GM23338 (cell line): ENCODE measurements at regions not wholly inside any gene's neighbourhood (a gene's known extent, or its start where the extent isn't known, plus 50 kb on each side); places are given as distances from the start of the nearest gene placed in this dataset.

Experiments
- ATAC-seq: fragments of 200-7000 bp; cut with Tn5 transposase; 3 replicates; pipeline ENCODE4 v1.9.1; 2020
- DNase-seq: peaks from one replicate; pipeline ENCODE4 v3.0.0-alpha.2; 2015; ENCODE audit warnings: low spot score
- H2AFZ ChIP-seq: fragments of 200-600 bp; sonication (generic); 2 replicates; pipeline ENCODE4 v1.8.0; 2016; ENCODE audit warnings: antibody characterized with exemption, mild to moderate bottlenecking, moderate library complexity
- H3F3A ChIP-seq: fragments of 200-600 bp; sonication (generic); replicated peaks from 2 replicates; pipeline ENCODE4 v1.8.0; 2017; ENCODE audit warnings: antibody characterized with exemption, mixed run types, low read depth
- H3K27ac ChIP-seq: fragments of 200-600 bp; sonication (generic); 2 replicates; pipeline ENCODE4 v1.6.1; 2016; ENCODE audit warnings: low read depth
- H3K27me3 ChIP-seq: fragments of 200-600 bp; sonication (generic); 2 replicates; pipeline ENCODE4 v1.8.0; 2016; ENCODE audit warnings: mild to moderate bottlenecking, mixed run types, moderate library complexity; ENCODE audit not compliant: insufficient read depth
- H3K36me3 ChIP-seq: fragments of 200-600 bp; sonication (generic); 2 replicates; pipeline ENCODE4 v1.8.0; 2016; ENCODE audit warnings: mild to moderate bottlenecking; ENCODE audit not compliant: insufficient read depth
- H3K4me1 ChIP-seq: fragments of 200-600 bp; sonication (generic); 2 replicates; pipeline ENCODE4 v1.8.0; 2016; ENCODE audit warnings: mild to moderate bottlenecking, moderate library complexity; ENCODE audit not compliant: insufficient read depth
- H3K4me2 ChIP-seq: fragments of 200-600 bp; sonication (generic); 2 replicates; pipeline ENCODE4 v1.7.1; 2017; ENCODE audit warnings: mixed run types
- H3K4me3 ChIP-seq: fragments of 200-600 bp; sonication (generic); 2 replicates; pipeline ENCODE4 v1.6.1; 2016; ENCODE audit warnings: mixed run types
- H3K79me2 ChIP-seq: fragments of 200-600 bp; sonication (generic); replicated peaks from 2 replicates; pipeline ENCODE4 v1.8.0; 2017; ENCODE audit warnings: mild to moderate bottlenecking; ENCODE audit not compliant: insufficient read depth
- H3K9me2 ChIP-seq: fragments of 200-600 bp; sonication (generic); 2 replicates; pipeline ENCODE4 v1.8.0; 2017; ENCODE audit not compliant: insufficient read depth
- H4K20me1 ChIP-seq: fragments of 200-600 bp; sonication (generic); replicated peaks from 2 replicates; pipeline ENCODE4 v1.8.0; 2017; ENCODE audit warnings: mild to moderate bottlenecking; ENCODE audit not compliant: insufficient read depth
- H3K27ac Mint-ChIP-seq: 2 replicates; pipeline ENCODE4 v1.8.0; 2020; ENCODE audit warnings: inconsistent platforms, mild to moderate bottlenecking, moderate library complexity, mixed read lengths
- H3K27me3 Mint-ChIP-seq: 3 replicates; pipeline ENCODE4 v1.8.0; 2022; ENCODE audit warnings: low read depth, mild to moderate bottlenecking, moderate library complexity, mixed read lengths, inconsistent platforms; ENCODE audit not compliant: insufficient read depth, poor library complexity
- H3K36me3 Mint-ChIP-seq: 3 replicates; pipeline ENCODE4 v1.8.0; 2021; ENCODE audit warnings: low read depth, mild to moderate bottlenecking, inconsistent platforms, moderate library complexity, mixed read lengths
- H3K4me1 Mint-ChIP-seq: 3 replicates; pipeline ENCODE4 v1.8.0; 2020; ENCODE audit warnings: mild to moderate bottlenecking, inconsistent platforms, mixed read lengths
- H3K4me3 Mint-ChIP-seq: 3 replicates; pipeline ENCODE4 v1.8.0; 2021; ENCODE audit warnings: moderate library complexity, mild to moderate bottlenecking, inconsistent platforms, mixed read lengths
- H3K9me3 Mint-ChIP-seq: 3 replicates; pipeline ENCODE4 v1.8.0; 2020; ENCODE audit warnings: moderate library complexity, mild to moderate bottlenecking, inconsistent platforms, mixed read lengths
- CREB1 ChIP-seq: fragments of 250-450 bp; sonication (Bioruptor Pico); IDR thresholded peaks from 2 replicates; pipeline ENCODE4 v1.5.0; 2020; ENCODE audit warnings: low read depth, mild to moderate bottlenecking, moderate library complexity
- ETS1 ChIP-seq: IDR thresholded peaks from 2 replicates; pipeline ENCODE4 v1.6.1; 2016; ENCODE audit warnings: antibody characterized with exemption
- EZH2 ChIP-seq: fragments of 200-600 bp; sonication (generic); IDR thresholded peaks from one replicate; pipeline ENCODE4 v1.8.0; 2017; ENCODE audit warnings: antibody characterized with exemption, mild to moderate bottlenecking, low read depth; ENCODE audit not compliant: unreplicated experiment
- EZH2phosphoT487 ChIP-seq: fragments of 200-600 bp; sonication (generic); IDR thresholded peaks from one replicate; pipeline ENCODE4 v1.8.1; 2018; ENCODE audit warnings: antibody characterized with exemption; ENCODE audit not compliant: unreplicated experiment
- JUNB ChIP-seq: IDR thresholded peaks from one replicate; pipeline ENCODE4 v1.6.1; 2016; ENCODE audit warnings: antibody characterized with exemption; ENCODE audit not compliant: unreplicated experiment
- NANOG ChIP-seq: IDR thresholded peaks from 2 replicates; pipeline ENCODE4 v1.6.1; 2016; ENCODE audit warnings: antibody characterized with exemption, borderline replicate concordance
- POLR2AphosphoS5 ChIP-seq: IDR thresholded peaks from 2 replicates; pipeline ENCODE4 v1.6.1; 2016; ENCODE audit warnings: antibody characterized with exemption, low read depth
- STAT1 ChIP-seq: IDR thresholded peaks from one replicate; pipeline ENCODE4 v1.6.1; 2016; ENCODE audit warnings: antibody characterized with exemption; ENCODE audit not compliant: unreplicated experiment
- TF ChIP-seq, protein P1 (sequence below): IDR thresholded peaks from one replicate; pipeline ENCODE4 v1.6.1; 2018; ENCODE audit warnings: antibody characterized with exemption; ENCODE audit not compliant: unreplicated experiment

- TF ChIP-seq, protein P1, sequence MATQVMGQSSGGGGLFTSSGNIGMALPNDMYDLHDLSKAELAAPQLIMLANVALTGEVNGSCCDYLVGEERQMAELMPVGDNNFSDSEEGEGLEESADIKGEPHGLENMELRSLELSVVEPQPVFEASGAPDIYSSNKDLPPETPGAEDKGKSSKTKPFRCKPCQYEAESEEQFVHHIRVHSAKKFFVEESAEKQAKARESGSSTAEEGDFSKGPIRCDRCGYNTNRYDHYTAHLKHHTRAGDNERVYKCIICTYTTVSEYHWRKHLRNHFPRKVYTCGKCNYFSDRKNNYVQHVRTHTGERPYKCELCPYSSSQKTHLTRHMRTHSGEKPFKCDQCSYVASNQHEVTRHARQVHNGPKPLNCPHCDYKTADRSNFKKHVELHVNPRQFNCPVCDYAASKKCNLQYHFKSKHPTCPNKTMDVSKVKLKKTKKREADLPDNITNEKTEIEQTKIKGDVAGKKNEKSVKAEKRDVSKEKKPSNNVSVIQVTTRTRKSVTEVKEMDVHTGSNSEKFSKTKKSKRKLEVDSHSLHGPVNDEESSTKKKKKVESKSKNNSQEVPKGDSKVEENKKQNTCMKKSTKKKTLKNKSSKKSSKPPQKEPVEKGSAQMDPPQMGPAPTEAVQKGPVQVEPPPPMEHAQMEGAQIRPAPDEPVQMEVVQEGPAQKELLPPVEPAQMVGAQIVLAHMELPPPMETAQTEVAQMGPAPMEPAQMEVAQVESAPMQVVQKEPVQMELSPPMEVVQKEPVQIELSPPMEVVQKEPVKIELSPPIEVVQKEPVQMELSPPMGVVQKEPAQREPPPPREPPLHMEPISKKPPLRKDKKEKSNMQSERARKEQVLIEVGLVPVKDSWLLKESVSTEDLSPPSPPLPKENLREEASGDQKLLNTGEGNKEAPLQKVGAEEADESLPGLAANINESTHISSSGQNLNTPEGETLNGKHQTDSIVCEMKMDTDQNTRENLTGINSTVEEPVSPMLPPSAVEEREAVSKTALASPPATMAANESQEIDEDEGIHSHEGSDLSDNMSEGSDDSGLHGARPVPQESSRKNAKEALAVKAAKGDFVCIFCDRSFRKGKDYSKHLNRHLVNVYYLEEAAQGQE, result no peak
- TF ChIP-seq POLR2AphosphoS5, result no peak
These were observed 95.9 kb upstream of the UBE2E2 start (continued) for GRCh38 chr3:23107221-23107620.

DNA sequence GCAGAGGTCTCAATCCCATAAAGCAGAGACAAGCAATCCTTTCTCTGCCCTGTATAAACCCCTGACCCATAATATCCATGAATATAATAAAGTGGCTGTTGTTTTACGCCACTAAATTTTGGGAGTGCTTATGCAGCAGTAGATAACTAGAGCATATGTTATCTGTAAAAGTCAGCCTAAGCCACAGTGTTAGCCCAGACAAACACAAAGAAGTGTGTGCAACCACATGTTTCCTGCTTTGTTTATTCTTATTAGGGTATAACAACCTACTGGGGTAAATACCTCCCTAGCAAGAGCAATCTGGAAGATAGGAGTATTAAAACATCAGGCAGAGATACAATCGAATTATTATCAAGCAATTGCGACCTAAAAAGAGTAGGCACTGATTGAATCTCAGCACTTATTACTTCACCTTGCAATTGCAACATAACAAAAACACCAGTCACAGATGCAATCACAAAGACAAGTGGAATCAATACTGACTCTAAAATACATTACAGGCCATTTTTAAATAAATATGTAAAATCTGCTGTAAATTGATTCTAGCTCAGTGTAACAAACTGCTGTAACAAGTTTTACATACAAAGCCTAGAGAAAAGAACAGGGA, 94.6 kb upstream of the UBE2E2 start:
- Histone ChIP-seq H3K9me2 (no peaks in the 10 kb centered on the region), H3F3A (no peaks in the 10 kb centered on the region), H3K27ac (no peak overlapping the region), H3K4me1 (no peaks in the 10 kb centered on the region), H3K36me3 (no peaks in the 10 kb centered on the region), H3K27me3 (no peaks in the 10 kb centered on the region), H3K4me2 (no peak overlapping the region), H2AFZ (peak overlapping the region; percentile 64; the same call in 1 of the 2 replicates), H3K79me2 (no peaks in the 10 kb centered on the region), H4K20me1 (no peaks in the 10 kb centered on the region), H3K4me3 (no peak overlapping the region)
- H3K27me3 Mint-ChIP-seq, result no peaks in the 10 kb centered on the region
- no peak overlapping the region for H3K4me3 Mint-ChIP-seq
- H3K9me3 Mint-ChIP-seq, result no peaks in the 10 kb centered on the region
- H3K27ac Mint-ChIP-seq, result no peak overlapping the region
- ATAC-seq, result no peak
- no peaks in the 10 kb centered on the region for H3K36me3 Mint-ChIP-seq
- no peak for DNase-seq
- no peaks in the 10 kb centered on the region; the same call in 1 of the 3 replicates for H3K4me1 Mint-ChIP-seq
- no peak for TF ChIP-seq CREB1 (CRISPR knock-in tag)
- TF ChIP-seq, protein P1, result no peak
- TF ChIP-seq STAT1, result no peak

DNA sequence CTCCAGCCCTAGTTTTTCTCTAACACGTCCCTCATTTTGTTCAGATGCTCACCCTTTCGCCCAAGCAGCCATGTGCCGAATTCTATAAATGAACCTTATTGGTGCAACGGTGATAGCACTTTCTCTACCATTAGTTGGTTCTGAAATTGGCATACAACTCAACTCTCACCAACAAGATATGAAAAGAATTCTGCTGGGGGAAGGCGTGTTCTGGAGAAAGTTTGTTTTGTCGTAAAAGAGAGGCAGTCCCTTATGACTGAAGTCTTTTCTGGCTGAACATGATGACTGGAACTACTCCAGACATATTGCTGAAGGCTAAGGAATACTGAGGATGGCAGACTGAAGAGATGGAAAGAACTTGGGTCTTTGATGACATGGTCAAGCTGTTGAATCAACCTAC, 91.8 kb upstream of the UBE2E2 start:
- DNase-seq (no peak), ATAC-seq (no peak)
- TF ChIP-seq EZH2 (no peak), NANOG (no peak), ETS1 (no peak), JUNB (no peak), EZH2phosphoT487 (no peak), STAT1 (no peak)
- no peaks in the 10 kb centered on the region for H3K27me3 Mint-ChIP-seq
- H4K20me1 ChIP-seq, result no peaks in the 10 kb centered on the region
- H3K4me1 ChIP-seq, result no peaks in the 10 kb centered on the region
- H3F3A ChIP-seq, result no peaks in the 10 kb centered on the region
- H3K9me3 Mint-ChIP-seq, result no peaks in the 10 kb centered on the region
- H3K4me3 Mint-ChIP-seq, result no peak overlapping the region
- H3K27ac ChIP-seq, result no peak overlapping the region
- no peak overlapping the region for H3K27ac Mint-ChIP-seq
- H2AFZ ChIP-seq, result peak overlapping the region; percentile 59
- H3K4me2 ChIP-seq, result no peak overlapping the region
- no peaks in the 10 kb centered on the region for H3K36me3 Mint-ChIP-seq
- no peaks in the 10 kb centered on the region for H3K27me3 ChIP-seq
- no peak overlapping the region for H3K4me3 ChIP-seq
- no peaks in the 10 kb centered on the region; the same call in 2 of the 3 replicates for H3K4me1 Mint-ChIP-seq
- H3K79me2 ChIP-seq, result no peaks in the 10 kb centered on the region
- no peaks in the 10 kb centered on the region for H3K36me3 ChIP-seq
- H3K9me2 ChIP-seq, result no peaks in the 10 kb centered on the region
